Spleen (tissue), 11 donors: ENCODE measurements at regions not wholly inside any gene's neighbourhood (a gene's known extent, or its start where the extent isn't known, plus 50 kb on each side); places are given as distances from the start of the nearest gene placed in this dataset.

Experiments used
- DNase-seq: peaks from one replicate; pipeline ENCODE4 v3.0.0-alpha.2; 2020
- H3K27ac ChIP-seq, 8 donors: fragments of 200-600 bp; sonication (generic) in 7 of 8; 1 replicate in 4 of 8; 2 replicates in 4 of 8; pipeline versions ENCODE4 v1.5.0 to v1.8.0; 2016 to 2021; ENCODE audit warnings: inconsistent platforms in 4 of 8, mild to moderate bottlenecking in 4 of 8, moderate library complexity in 1 of 8
- H3K27me3 ChIP-seq, 7 donors: fragments of 200-600 bp; sonication (generic) in 6 of 7; replicated peaks in 1 of 7; 1 replicate in 4 of 7; 2 replicates in 3 of 7; pipeline versions ENCODE4 v1.5.0 to v1.8.0; 2016 to 2021; ENCODE audit warnings: inconsistent platforms in 3 of 7, mild to moderate bottlenecking in 1 of 7
- H3K36me3 ChIP-seq, 6 donors: fragments of 200-600 bp; sonication (generic) in 5 of 6; 1 replicate in 4 of 6; 2 replicates in 2 of 6; pipeline versions ENCODE4 v1.5.0 to v1.8.0; 2016 to 2021; ENCODE audit warnings: inconsistent platforms in 2 of 6
- H3K4me1 ChIP-seq, 6 donors: fragments of 200-600 bp; sonication (generic) in 5 of 6; 1 replicate in 3 of 6; 2 replicates in 3 of 6; pipeline versions ENCODE4 v1.5.0 to v1.8.0; 2016 to 2021; ENCODE audit warnings: inconsistent platforms in 3 of 6
- H3K4me3 ChIP-seq, 8 donors: fragments of 200-600 bp; sonication (generic) in 7 of 8; 1 replicate in 4 of 8; 2 replicates in 4 of 8; pipeline versions ENCODE4 v1.5.0 to v1.8.0; 2016 to 2021; ENCODE audit warnings: inconsistent platforms in 4 of 8, mild to moderate bottlenecking in 4 of 8, moderate library complexity in 2 of 8
- H3K9me3 ChIP-seq, 8 donors: fragments of 200-600 bp; sonication (generic) in 7 of 8; 1 replicate in 4 of 8; 2 replicates in 4 of 8; pipeline versions ENCODE4 v1.5.0 to v1.8.0; 2016 to 2021; ENCODE audit warnings: inconsistent platforms in 4 of 8
- POLR2A ChIP-seq, 3 donors: fragments of 450-650 bp; IDR thresholded peaks; one replicate each; pipeline ENCODE4 v1.5.1; 2017; ENCODE audit warnings: antibody characterized with exemption in 3 of 3, mild to moderate bottlenecking in 1 of 3
- POLR2AphosphoS5 ChIP-seq, 3 donors: sonication (generic); formaldehyde crosslinking; IDR thresholded peaks; one replicate each; pipeline ENCODE4 v1.5.1; 2017; ENCODE audit warnings: antibody characterized with exemption in 3 of 3
- WGBS, 5 donors: extraction: QIAGEN DNeasy Blood & Tissue Kit in 3 of 5; methylation state at CpG; one replicate each; pipeline versions ENCODE4 v1.1.5 to v1.1.7; 2013 to 2018; 5-methylcytosine and 5-hydroxymethylcytosine counted together
- intact Hi-C: fragments of 100-400 bp; cut with DNase I; formaldehyde crosslinking; loops from one replicate; pipeline ENCODE4 v1.15.0; 2023; ENCODE audit warnings: low total_unique reads
- TF ChIP-seq, protein P1 (sequence below), 11 experiments: fragments of 200-600 bp in 7 of 11; fragments of 450-650 bp in 4 of 11; sonication (generic) in 4 of 11; IDR thresholded peaks in 8 of 11; conservative IDR thresholded peaks in 3 of 11; 1 replicate in 7 of 11; 2 replicates in 4 of 11; pipeline versions ENCODE4 v1.4.0 to v1.8.0; 2016 to 2021; ENCODE audit warnings: antibody characterized with exemption in 11 of 11, inconsistent platforms in 4 of 11, mild to moderate bottlenecking in 1 of 11
- donor health status: healthy with polysubstance abuse.
- donor health status: DM: no; HTN: no; CAD: no; lungs with moderate emphysema.
- donor health status: DM: no; HTN: no; CAD: no.
- donor health status: Bipolar disorder and iron deficiency.
- donor health status: healthy.
- donor health status: DM: no; HTN: no; CAD: no.
- donor health status: DM: yes; HTN: yes; CAD: no.

DNA sequence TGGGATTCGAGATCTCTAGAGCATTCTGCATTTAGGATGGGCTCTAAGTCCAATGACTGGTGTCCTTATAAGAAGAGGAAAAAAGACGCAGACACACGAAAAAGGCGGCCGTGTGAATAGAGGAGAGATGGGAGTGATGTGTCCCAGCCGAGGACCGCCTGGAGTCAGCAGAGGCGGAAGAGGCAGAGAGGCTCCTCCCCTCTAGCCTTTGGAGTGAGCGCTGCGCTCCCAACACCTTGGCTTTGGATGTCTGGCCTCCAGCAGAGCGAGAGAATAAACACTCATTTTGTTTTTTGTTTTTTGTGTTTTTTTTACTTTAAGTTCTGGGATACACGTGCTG lies 83.0 kb upstream of the RTL6 start:
- no peak for DNase-seq
- peaks cover 0 to 72% (median 8%) of the 10 kb centered on the region in 7 donors for H3K27me3 ChIP-seq
- no peak for TF ChIP-seq POLR2AphosphoS5 (IDR thresholded peaks at IDR 0.05)
- TF ChIP-seq, protein P1, sequence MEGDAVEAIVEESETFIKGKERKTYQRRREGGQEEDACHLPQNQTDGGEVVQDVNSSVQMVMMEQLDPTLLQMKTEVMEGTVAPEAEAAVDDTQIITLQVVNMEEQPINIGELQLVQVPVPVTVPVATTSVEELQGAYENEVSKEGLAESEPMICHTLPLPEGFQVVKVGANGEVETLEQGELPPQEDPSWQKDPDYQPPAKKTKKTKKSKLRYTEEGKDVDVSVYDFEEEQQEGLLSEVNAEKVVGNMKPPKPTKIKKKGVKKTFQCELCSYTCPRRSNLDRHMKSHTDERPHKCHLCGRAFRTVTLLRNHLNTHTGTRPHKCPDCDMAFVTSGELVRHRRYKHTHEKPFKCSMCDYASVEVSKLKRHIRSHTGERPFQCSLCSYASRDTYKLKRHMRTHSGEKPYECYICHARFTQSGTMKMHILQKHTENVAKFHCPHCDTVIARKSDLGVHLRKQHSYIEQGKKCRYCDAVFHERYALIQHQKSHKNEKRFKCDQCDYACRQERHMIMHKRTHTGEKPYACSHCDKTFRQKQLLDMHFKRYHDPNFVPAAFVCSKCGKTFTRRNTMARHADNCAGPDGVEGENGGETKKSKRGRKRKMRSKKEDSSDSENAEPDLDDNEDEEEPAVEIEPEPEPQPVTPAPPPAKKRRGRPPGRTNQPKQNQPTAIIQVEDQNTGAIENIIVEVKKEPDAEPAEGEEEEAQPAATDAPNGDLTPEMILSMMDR (IDR thresholded peaks at IDR 0.05 in 8 of 11, conservative IDR thresholded peaks at IDR 0.05 in 3 of 11) = no peak
- no peak for TF ChIP-seq POLR2A (IDR thresholded peaks at IDR 0.05)
- no peak overlapping the region for H3K27ac ChIP-seq
- H3K36me3 ChIP-seq = no peaks in the 10 kb centered on the region
- 83 to 88% (median 85%) methylated on average over 12 of the region's 12 CpGs for WGBS, 5 donors
- intact Hi-C loops = no loop called here
- H3K4me3 ChIP-seq = no peak overlapping the region
- H3K4me1 ChIP-seq = no peaks in the 10 kb centered on the region
- no peaks in the 10 kb centered on the region for H3K9me3 ChIP-seq

DNA sequence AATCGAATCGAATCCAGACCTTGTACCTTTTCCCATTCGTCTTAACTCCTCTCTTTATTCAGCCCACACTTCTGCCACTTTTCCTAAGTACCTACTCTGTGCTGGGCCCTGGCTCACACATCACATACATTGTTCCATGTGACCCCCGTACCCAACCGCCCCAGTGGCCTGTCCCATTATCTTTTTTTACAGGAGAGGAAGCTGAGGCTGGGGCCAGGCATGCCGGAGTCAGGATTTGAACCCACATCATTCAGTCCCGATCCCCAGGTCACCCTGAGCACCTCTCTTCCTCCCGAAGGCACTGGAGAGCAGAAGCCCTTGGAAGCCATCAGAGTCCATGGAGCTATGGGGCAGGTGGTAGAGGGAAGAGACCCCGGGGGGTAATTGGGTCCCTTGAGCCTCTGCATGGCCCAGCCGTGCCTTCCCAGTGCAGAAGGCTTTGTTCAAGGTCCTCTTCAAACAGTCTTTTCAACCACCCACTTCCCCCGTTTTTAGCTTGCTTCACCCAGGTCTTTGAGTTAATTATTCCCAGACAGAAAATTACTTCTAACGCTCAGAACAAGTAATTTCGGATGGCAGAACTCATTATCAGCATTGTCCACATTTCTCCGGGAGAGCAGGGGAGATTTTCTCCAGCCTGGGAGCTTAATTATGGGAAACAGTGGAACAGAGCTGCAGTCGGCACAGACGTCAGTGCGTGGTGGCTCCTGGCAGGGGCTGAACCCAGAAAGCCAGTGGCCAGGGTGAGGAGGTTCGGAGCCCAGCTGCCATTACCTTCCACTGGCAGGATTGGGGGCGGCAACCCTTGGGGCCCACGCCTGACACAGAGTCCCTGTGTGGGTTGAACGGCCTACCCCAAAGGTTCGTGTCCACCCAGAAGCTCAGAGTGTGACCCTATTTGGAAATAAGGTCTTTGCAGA lies 82.4 kb upstream of the RTL6 start:
- Histone ChIP-seq H3K4me3 (no peak overlapping the region), H3K36me3 (no peaks in the 10 kb centered on the region), H3K27me3 (peaks cover 0 to 67% (median 3%) of the 10 kb centered on the region in 7 donors), H3K9me3 (no peaks in the 10 kb centered on the region), H3K4me1 (no peaks in the 10 kb centered on the region), H3K27ac (no peak overlapping the region)
- 82 to 90% (median 84%) methylated on average over 18 to 22 of the region's 22 CpGs for WGBS, 5 donors
- TF ChIP-seq POLR2AphosphoS5 (IDR thresholded peaks at IDR 0.05) (no peak), POLR2A (IDR thresholded peaks at IDR 0.05) (no peak)
- TF ChIP-seq, protein P1 (IDR thresholded peaks at IDR 0.05 in 8 of 11, conservative IDR thresholded peaks at IDR 0.05 in 3 of 11) = no peak
- DNase-seq = peak; percentile 44
- intact Hi-C loops = no loop called here

DNA sequence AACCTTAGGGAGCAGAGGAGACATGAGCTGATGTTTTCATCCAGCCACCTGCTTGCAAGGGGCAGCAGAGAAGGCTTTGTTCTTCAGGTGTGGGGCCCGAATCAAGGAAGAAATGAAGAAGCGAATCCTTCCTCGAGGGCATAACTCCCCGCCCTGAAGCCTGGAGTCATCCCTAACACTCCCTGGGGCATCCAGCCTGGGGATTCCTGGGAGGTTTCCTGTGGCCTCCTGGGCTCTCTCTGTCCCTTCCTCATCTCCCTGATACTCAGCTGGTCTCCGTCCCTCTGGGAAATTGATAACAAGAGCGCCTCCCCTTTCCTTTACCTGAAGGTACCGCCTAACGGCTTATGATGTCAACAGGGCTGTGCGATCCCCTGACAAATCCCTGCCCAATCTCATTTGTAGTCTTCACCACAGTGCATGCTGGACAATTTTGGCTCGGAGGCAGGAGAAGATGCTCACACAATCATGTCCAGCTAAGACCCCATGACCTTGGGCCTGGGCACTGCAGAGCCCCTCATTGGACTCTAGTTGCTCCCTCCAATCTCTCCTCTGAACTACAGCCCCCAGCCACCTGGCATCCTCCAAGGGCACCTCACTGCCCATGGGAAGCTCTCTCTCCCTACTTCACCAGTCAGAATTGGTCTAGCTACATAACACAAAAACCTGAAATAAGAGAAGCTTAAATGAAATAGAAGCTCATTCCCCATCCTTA lies 80.6 kb upstream of the RTL6 start:
- 73 to 88% (median 78%) methylated on average over 10 of the region's 10 CpGs for WGBS, 5 donors
- Histone ChIP-seq H3K9me3 (no peaks in the 10 kb centered on the region), H3K27me3 (peaks cover 0 to 61% (median 0%) of the 10 kb centered on the region in 7 donors), H3K4me3 (no peak overlapping the region), H3K4me1 (no peaks in the 10 kb centered on the region), H3K36me3 (no peaks in the 10 kb centered on the region), H3K27ac (no peak overlapping the region)
- DNase-seq = peak; percentile 16
- TF ChIP-seq POLR2AphosphoS5 (IDR thresholded peaks at IDR 0.05) = no peak
- no peak for TF ChIP-seq POLR2A (IDR thresholded peaks at IDR 0.05)
- TF ChIP-seq, protein P1 (IDR thresholded peaks at IDR 0.05 in 8 of 11, conservative IDR thresholded peaks at IDR 0.05 in 3 of 11) = no peak
- intact Hi-C loops = no loop called here

DNA sequence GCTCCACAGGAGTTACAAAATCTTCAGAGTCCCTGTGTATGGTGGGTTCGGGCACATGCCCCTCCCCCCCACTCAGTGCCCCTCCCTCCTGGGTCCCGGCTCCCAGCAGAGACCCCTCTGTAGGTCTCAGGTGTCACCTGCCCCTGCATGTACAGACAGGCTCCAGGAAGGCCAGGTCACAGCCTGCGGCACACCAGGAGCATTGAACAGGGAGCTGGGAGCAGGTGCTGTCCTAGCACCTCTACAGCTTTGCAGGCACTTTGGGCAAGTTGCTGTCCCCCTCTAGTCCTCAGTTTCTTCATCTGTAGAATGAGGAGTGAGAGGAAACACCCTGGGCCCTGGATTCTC lies 80.1 kb upstream of the RTL6 start:
- no peak for DNase-seq
- no peak overlapping the region for H3K27ac ChIP-seq
- H3K27me3 ChIP-seq = peaks cover 0 to 55% (median 0%) of the 10 kb centered on the region in 7 donors
- H3K4me1 ChIP-seq = no peaks in the 10 kb centered on the region
- intact Hi-C loops = no loop called here
- H3K9me3 ChIP-seq = no peaks in the 10 kb centered on the region
- WGBS, 5 donors = 20 to 71% (median 66%) methylated on average over 1 to 3 of the region's 3 CpGs
- TF ChIP-seq POLR2AphosphoS5 (IDR thresholded peaks at IDR 0.05) (no peak), POLR2A (IDR thresholded peaks at IDR 0.05) (no peak)
- TF ChIP-seq, protein P1 (IDR thresholded peaks at IDR 0.05 in 8 of 11, conservative IDR thresholded peaks at IDR 0.05 in 3 of 11) = no peak
- no peaks in the 10 kb centered on the region for H3K36me3 ChIP-seq
- no peak overlapping the region for H3K4me3 ChIP-seq
